GM18502 (cell line): ENCODE measurements at regions not wholly inside any gene's neighbourhood (a gene's known extent, or its start where the extent isn't known, plus 50 kb on each side); places are given as distances from the start of the nearest gene placed in this dataset.
"Not testable (repeated sequence)": the region's sequence is repeated elsewhere in the genome, so short reads cannot be mapped to it uniquely, and the experiment has no call there.

ENCODE experiments used
- ATAC-seq: cut with Tn5 transposase; IDR thresholded peaks from one replicate; pipeline ENCODE4 v1.9.1; 2021; ENCODE audit warnings: mild to moderate bottlenecking; ENCODE audit not compliant: unreplicated experiment, poor library complexity

- ATAC-seq: no peak
Measured at GRCh38 chr21:25490742-25491141, 116.5 kb downstream of the MRPL39 start.

- ATAC-seq: no peak
Measured at GRCh38 chr21:25489673-25490072, 117.6 kb downstream of the MRPL39 start.

- peak; percentile 75 for ATAC-seq
Measured at GRCh38 chr21:25487046-25487594, 120.2 kb downstream of the MRPL39 start.

- no peak for ATAC-seq
Measured at GRCh38 chr21:25485914-25486313, 121.4 kb downstream of the MRPL39 start.

DNA sequence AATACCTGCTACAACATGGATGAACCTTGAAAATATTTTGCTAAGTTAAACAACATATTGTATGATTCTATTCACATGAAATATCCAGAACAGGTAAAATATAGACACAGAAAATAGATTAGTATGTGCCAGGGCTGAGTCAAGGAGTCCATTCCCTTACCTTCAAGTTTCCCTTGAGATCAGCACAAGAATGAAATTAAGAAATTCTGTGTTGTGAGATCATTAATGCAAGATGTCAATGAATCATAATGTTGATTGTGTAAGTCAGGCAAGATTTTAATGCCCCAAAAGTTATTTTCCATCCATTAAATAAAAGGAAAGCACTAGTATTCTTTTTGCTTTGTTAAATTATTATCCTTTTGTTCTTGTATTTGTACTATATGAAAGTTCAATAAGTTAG is 139.4 kb downstream of the MRPL39 start:
- ATAC-seq: no peak

DNA sequence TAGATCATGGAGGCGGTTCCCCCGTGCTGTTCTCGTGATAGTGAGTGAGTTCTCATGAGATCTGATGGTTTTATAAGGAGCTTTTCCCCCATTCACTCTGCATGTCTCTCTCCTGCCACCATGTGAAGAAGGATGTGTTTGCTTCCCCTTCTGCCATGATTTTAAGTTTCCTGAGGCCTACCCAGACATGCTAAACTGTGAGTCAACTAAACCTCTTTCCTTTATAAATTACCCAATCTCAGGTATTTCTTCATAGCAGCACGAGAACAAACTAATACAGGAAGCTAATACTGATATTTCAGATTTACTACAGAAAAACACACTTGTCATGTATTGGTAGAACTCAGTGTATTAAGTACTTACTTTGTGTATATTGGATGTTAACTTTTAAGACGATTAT is 140.2 kb downstream of the MRPL39 start:
- ATAC-seq: not testable (repeated sequence)

DNA sequence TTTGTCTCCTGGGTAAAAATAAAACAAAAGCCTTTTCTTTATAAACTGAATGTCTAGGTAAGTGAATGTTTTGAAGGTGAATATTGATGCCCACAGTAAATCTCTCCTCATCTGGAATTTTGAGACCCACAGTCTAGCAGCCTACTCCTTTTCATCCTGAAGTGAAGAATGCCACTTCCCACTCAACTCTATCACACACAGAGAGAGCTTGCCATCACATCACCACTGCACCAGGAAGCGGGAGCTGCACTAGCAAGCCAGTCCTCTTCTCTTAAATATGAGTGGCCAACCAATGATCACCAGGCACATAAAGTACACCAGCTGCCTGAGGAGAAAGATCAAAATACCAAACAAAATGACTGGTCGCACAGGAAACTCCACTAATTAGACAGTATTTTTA is 140.8 kb downstream of the MRPL39 start:
- no peak for ATAC-seq

DNA sequence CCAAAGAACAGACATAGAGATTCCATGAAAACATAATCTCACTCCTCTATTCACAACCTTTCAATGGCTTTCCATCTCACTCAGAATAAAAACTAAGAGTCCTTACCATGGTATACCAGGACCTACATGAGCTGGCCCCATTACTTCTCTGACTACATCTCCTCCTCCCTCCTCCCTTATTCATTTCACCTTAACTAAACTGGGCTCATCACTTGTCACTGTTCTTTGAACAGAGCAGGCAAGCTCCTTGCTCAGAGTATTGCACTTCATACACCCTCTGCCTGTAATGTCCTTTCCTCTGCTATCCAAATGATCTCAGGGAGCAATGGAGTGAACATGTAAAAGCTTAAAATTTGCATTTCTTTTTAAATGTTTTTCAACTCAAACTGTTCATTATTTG is 142.0 kb downstream of the MRPL39 start:
- ATAC-seq: no peak

- peak; percentile 55 for ATAC-seq
Measured at GRCh38 chr21:25464275-25464674, 143.0 kb downstream of the MRPL39 start.

GRCh38 chr21:25462517-25462971 is 144.7 kb downstream of the MRPL39 start:
- peak; percentile 66 for ATAC-seq

- ATAC-seq: no peak
Measured at GRCh38 chr21:25461725-25462124, 145.6 kb downstream of the MRPL39 start.

GRCh38 chr21:25459993-25460392 is 147.3 kb downstream of the MRPL39 start:
- no peak for ATAC-seq

DNA sequence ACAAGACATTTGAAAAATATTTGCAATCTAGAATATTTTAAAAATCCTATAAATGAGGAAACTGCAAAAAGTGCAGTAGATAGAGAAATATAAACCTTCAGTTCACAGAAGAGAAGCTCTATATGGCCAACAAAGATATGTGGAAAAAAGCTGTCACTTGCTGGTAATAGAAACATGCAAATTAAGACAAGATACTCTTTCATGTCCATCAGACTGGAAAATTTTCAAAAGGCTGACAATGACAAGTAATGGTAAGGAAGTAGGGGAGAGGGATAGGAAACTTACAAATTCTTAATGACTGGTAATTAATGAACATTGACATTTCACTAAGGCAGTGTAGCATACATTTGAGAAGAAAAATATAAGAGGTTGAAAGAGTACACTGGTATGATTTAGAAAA is 147.9 kb downstream of the MRPL39 start:
- ATAC-seq: no peak

DNA sequence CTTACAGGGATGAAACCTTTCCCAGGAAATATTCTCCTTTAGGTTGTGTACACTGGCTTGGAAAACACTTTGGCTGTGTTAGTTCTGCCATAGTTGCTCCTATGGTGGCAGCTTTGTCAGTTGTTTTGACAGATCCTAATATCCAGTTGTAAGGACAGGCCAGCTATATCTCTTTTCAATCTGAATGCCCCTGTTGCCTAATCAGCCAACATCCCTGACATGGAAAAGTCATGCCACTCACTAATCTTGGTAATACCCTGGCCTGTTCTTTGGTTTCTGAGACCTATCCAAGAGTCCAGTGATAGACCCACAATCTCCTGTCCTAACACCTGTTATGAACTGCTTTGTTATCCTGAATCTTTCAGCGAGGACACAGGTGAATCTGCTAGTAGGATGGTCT is 148.8 kb downstream of the MRPL39 start:
- no peak for ATAC-seq

- no peak for ATAC-seq
Measured at GRCh38 chr21:25457946-25458345, 149.3 kb downstream of the MRPL39 start.

DNA sequence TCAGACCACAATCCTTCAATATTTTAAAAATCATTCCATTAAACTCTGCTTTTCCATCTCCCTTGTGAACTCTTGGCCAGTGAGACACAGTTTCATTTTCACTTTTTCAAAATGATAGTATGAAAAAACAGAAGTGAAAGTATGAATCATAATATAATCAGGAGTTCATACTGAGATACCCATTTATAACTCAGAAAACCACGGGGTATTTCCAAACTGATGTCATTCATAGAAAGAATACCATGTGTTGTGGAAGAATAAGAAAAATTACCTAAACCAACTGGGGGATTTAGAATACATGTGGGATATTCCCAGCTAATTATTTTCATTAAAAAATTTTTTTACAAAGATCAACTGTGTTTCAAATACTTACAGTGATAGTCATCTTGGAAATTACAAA is 149.9 kb downstream of the MRPL39 start:
- ATAC-seq: peak; percentile 62

DNA sequence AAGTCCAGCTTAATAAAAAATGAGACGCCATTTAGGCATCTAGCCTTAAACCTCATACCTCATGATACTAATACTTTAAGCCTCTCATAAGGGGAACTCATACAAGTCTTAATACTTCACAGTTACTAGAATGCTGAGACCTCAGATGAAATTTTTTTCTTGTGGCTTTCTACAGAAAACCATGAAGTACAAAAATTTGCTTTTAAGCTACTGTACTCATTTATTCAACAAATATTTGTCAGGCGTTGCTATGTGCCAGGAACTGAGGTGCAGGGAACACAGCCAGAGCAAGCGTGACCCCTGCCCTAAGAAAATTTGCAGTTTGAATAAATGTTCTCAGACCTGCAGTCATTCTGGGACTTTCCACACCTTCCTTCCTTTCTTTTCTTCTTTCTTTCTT is 150.6 kb downstream of the MRPL39 start:
- peak; percentile 59 for ATAC-seq

DNA sequence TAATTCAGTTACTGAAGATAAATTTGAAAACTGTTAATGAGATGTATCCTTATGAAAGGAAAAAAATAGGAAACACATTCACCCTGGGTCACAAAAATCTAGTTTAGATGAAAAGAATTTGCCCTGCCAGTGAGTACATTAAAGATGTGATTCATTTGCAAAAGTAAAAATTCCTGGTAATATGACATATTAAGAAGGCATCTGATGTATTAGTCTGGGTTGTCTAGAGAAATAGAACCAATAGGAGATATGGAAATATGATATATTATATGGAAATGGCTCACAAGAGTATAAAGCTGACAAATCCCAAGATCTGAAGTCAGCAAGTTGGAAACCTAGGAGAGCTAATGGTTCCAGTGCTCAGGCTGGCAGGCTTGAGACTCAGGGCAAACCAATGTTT is 153.8 kb downstream of the MRPL39 start:
- no peak for ATAC-seq

DNA sequence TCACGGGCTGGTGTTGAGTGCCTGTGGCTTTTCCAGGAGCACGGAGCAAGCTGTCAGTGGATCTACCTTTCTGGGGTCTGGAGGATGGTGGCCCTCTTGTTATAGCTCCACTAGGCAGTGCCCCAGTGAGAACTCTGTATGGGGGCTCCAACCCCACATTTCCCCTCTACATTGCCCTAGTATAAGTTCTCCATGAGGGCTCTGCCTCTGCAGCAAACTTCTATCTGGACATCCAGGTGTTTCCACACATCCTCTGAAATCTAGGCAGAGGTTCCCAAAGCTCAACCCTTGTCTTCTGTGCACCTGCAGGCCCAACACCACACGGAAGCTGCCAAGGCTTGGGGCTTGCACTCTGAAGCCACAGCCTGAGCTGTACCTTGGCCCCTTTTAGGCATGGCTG is 157.3 kb downstream of the MRPL39 start:
- ATAC-seq: no peak

GRCh38 chr21:25441835-25442234 is 165.4 kb downstream of the MRPL39 start:
- ATAC-seq: no peak

DNA sequence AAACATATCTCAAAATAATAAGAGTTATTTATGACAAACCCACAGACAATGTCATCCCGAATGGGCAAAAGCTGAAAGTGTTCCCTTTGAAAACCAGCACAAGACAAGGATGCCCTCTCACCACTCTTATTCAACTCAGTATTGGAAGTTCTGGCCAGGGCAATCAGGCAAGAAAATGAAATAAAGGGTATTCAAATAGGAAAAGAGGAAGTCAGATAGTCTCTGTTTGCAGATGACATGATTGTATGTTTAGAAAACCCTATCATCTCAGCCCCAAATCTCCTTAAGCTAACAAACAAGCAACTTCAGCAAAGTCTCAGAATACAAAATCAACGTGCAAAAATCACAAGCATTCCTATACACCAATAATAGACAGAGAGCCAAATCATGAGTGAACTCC is 169.8 kb downstream of the MRPL39 start:
- ATAC-seq: not testable (repeated sequence)

GRCh38 chr21:25428537-25428936 is 178.7 kb downstream of the MRPL39 start:
- peak; percentile 62 for ATAC-seq

DNA sequence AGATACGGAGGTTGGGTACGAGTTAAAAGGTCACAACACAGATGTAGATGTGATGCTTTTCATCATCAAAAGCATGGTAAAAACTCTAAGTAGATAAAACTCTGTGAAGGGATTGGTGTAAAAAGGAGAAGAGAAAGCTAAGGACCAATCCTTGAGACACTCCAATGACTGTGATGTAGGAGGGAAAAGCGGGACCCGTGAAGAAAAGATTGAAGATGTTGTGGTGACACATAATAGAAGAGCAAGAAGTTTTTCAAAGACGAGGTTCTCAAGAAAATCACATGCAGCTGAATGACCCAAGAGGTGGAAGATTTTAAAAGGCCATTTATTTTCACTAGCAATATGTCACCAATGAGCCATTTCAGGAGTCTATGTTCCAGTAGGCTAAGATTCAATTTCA is 179.5 kb downstream of the MRPL39 start:
- ATAC-seq: no peak
